DOHH2 (cell line): ENCODE measurements at regions not wholly inside any gene's neighbourhood (a gene's known extent, or its start where the extent isn't known, plus 50 kb on each side); places are given as distances from the start of the nearest gene placed in this dataset.

ENCODE experiments used
- H3F3A ChIP-seq: fragments of 200-600 bp; sonication (generic), shearing (Covaris generic); 2 replicates; pipeline ENCODE4 v1.6.0; 2016; ENCODE audit warnings: antibody characterized with exemption, mild to moderate bottlenecking; ENCODE audit not compliant: control insufficient read depth, insufficient read depth
- H3K27ac ChIP-seq: fragments of 200-600 bp; sonication (generic); 2 replicates; pipeline ENCODE4 v1.5.1; 2014; ENCODE audit warnings: low read depth, mild to moderate bottlenecking, low read length, moderate library complexity
- H3K27me3 ChIP-seq: fragments of 200-600 bp; sonication (generic); 2 replicates; pipeline ENCODE4 v1.6.1; 2014; ENCODE audit warnings: mild to moderate bottlenecking, low read length, mixed read lengths; ENCODE audit not compliant: control insufficient read depth
- H3K36me3 ChIP-seq: fragments of 200-600 bp; sonication (generic); 2 replicates; pipeline ENCODE4 v1.6.1; 2014; ENCODE audit warnings: mild to moderate bottlenecking, low read length, moderate library complexity, mixed read lengths; ENCODE audit not compliant: control insufficient read depth
- H3K4me1 ChIP-seq: fragments of 200-600 bp; sonication (generic); 2 replicates; pipeline ENCODE4 v1.6.1; 2014; ENCODE audit warnings: mild to moderate bottlenecking, low read length, mixed read lengths; ENCODE audit not compliant: control insufficient read depth
- H3K4me2 ChIP-seq: fragments of 200-600 bp; sonication (generic); 2 replicates; pipeline ENCODE4 v1.6.0; 2014; ENCODE audit warnings: mild to moderate bottlenecking, low read length, moderate library complexity
- H3K4me3 ChIP-seq: fragments of 200-600 bp; sonication (generic); 2 replicates; pipeline ENCODE4 v1.5.1; 2014; ENCODE audit warnings: mild to moderate bottlenecking, low read length, mixed read lengths
- H3K79me2 ChIP-seq: fragments of 200-600 bp; sonication (generic); 2 replicates; pipeline ENCODE4 v1.6.1; 2014; ENCODE audit warnings: mild to moderate bottlenecking, low read length, mixed read lengths; ENCODE audit not compliant: control insufficient read depth
- H3K9me2 ChIP-seq: fragments of 200-600 bp; sonication (generic); replicated peaks from 2 replicates; pipeline ENCODE4 v1.6.1; 2014; ENCODE audit warnings: mild to moderate bottlenecking, low read length, mixed read lengths; ENCODE audit not compliant: control insufficient read depth
- H3K9me3 ChIP-seq: fragments of 200-600 bp; sonication (generic); 2 replicates; pipeline ENCODE4 v1.6.1; 2014; ENCODE audit warnings: antibody characterized with exemption, low read length, mixed read lengths; ENCODE audit not compliant: control insufficient read depth, insufficient read depth
- H4K20me1 ChIP-seq: fragments of 200-600 bp; sonication (generic); 2 replicates; pipeline ENCODE4 v1.6.0; 2014; ENCODE audit warnings: low read depth, mild to moderate bottlenecking, antibody characterized with exemption, low read length, moderate library complexity; ENCODE audit not compliant: control insufficient read depth, insufficient read depth
- CTCF ChIP-seq: fragments of 200-600 bp; sonication (generic); IDR thresholded peaks from one replicate; pipeline ENCODE4 v1.5.1; 2014; ENCODE audit warnings: antibody characterized with exemption, mild to moderate bottlenecking, low read depth, low read length; ENCODE audit not compliant: poor library complexity, severe bottlenecking
- EZH2phosphoT487 ChIP-seq: fragments of 200-600 bp; sonication (generic); IDR thresholded peaks from 2 replicates; pipeline ENCODE4 v1.6.1; 2017; ENCODE audit warnings: borderline replicate concordance, mild to moderate bottlenecking, antibody characterized with exemption, low read length, moderate library complexity, mixed read lengths

GRCh38 chr5:161036296-161036695 is 184.3 kb upstream of the ATP10B start:
- H3K9me2 ChIP-seq, result no peaks in the 10 kb centered on the region
- no peaks in the 10 kb centered on the region for H3K9me3 ChIP-seq
- H3K4me2 ChIP-seq, result no peak overlapping the region
- no peaks in the 10 kb centered on the region for H3K79me2 ChIP-seq
- H3K36me3 ChIP-seq, result no peaks in the 10 kb centered on the region
- no peak overlapping the region for H3K4me3 ChIP-seq
- no peaks in the 10 kb centered on the region for H3K27me3 ChIP-seq
- TF ChIP-seq CTCF (no peak), EZH2phosphoT487 (no peak)
- H3K4me1 ChIP-seq, result no peaks in the 10 kb centered on the region
- H3F3A ChIP-seq, result no peaks in the 10 kb centered on the region
- H3K27ac ChIP-seq, result no peak overlapping the region
- H4K20me1 ChIP-seq, result no peaks in the 10 kb centered on the region

GRCh38 chr5:161034451-161034850 is 182.4 kb upstream of the ATP10B start:
- Histone ChIP-seq H3K4me2 (no peak overlapping the region), H3K36me3 (no peaks in the 10 kb centered on the region), H3K9me2 (no peaks in the 10 kb centered on the region), H4K20me1 (no peaks in the 10 kb centered on the region), H3K79me2 (no peaks in the 10 kb centered on the region), H3K27ac (no peak overlapping the region), H3K4me3 (no peak overlapping the region), H3F3A (no peaks in the 10 kb centered on the region), H3K9me3 (no peaks in the 10 kb centered on the region), H3K4me1 (no peaks in the 10 kb centered on the region), H3K27me3 (no peaks in the 10 kb centered on the region)
- no peak for TF ChIP-seq EZH2phosphoT487
- no peak for TF ChIP-seq CTCF

GRCh38 chr5:161030229-161030628 is 178.2 kb upstream of the ATP10B start:
- no peaks in the 10 kb centered on the region for H3K4me1 ChIP-seq
- H3K9me2 ChIP-seq, result no peaks in the 10 kb centered on the region
- H3K9me3 ChIP-seq, result no peaks in the 10 kb centered on the region
- no peak overlapping the region for H3K4me3 ChIP-seq
- no peak overlapping the region for H3K27ac ChIP-seq
- H3K36me3 ChIP-seq, result no peaks in the 10 kb centered on the region
- H3K4me2 ChIP-seq, result no peak overlapping the region
- H3K79me2 ChIP-seq, result no peaks in the 10 kb centered on the region
- H3K27me3 ChIP-seq, result no peaks in the 10 kb centered on the region
- TF ChIP-seq CTCF (no peak), EZH2phosphoT487 (no peak)
- H4K20me1 ChIP-seq, result no peaks in the 10 kb centered on the region
- H3F3A ChIP-seq, result no peaks in the 10 kb centered on the region

- H3K9me2 ChIP-seq, result no peaks in the 10 kb centered on the region
- H3K27me3 ChIP-seq, result no peaks in the 10 kb centered on the region
- H3F3A ChIP-seq, result no peaks in the 10 kb centered on the region
- no peak overlapping the region for H3K4me2 ChIP-seq
- no peaks in the 10 kb centered on the region for H3K36me3 ChIP-seq
- H3K9me3 ChIP-seq, result no peaks in the 10 kb centered on the region
- H3K79me2 ChIP-seq, result no peaks in the 10 kb centered on the region
- no peak for TF ChIP-seq CTCF
- TF ChIP-seq EZH2phosphoT487, result no peak
- H4K20me1 ChIP-seq, result no peaks in the 10 kb centered on the region
- H3K27ac ChIP-seq, result no peak overlapping the region
- H3K4me1 ChIP-seq, result no peaks in the 10 kb centered on the region
- no peak overlapping the region for H3K4me3 ChIP-seq
Measured at GRCh38 chr5:161027763-161028162, 175.8 kb upstream of the ATP10B start.
